Panc1 (cell line): ENCODE measurements at regions not wholly inside any gene's neighbourhood (a gene's known extent, or its start where the extent isn't known, plus 50 kb on each side); places are given as distances from the start of the nearest gene placed in this dataset.

Experiments used
- POLR2AphosphoS5 ChIP-seq: IDR thresholded peaks from 2 replicates; pipeline ENCODE4 v1.6.1; 2012; ENCODE audit warnings: mild to moderate bottlenecking, low read depth, low read length, moderate library complexity
- TCF7L2 ChIP-seq: IDR thresholded peaks from 2 replicates; pipeline ENCODE4 v1.6.1; 2011; ENCODE audit warnings: mild to moderate bottlenecking, low read depth, low read length, inconsistent platforms
- TF ChIP-seq, protein P1 (sequence below): fragments of 450-650 bp; IDR thresholded peaks from 2 replicates; pipeline ENCODE4 v1.5.1; 2017; ENCODE audit warnings: mild to moderate bottlenecking
- TF ChIP-seq, protein P2 (sequence below), 2 experiments: IDR thresholded peaks; 2 replicates each; pipeline ENCODE4 v1.6.1; 2011 to 2012; ENCODE audit warnings: low read depth in 2 of 2, control low read depth in 1 of 2, low read length in 1 of 2, mild to moderate bottlenecking in 1 of 2, moderate library complexity in 1 of 2; ENCODE audit not compliant: insufficient read depth in 1 of 2

- TF ChIP-seq, protein P1, sequence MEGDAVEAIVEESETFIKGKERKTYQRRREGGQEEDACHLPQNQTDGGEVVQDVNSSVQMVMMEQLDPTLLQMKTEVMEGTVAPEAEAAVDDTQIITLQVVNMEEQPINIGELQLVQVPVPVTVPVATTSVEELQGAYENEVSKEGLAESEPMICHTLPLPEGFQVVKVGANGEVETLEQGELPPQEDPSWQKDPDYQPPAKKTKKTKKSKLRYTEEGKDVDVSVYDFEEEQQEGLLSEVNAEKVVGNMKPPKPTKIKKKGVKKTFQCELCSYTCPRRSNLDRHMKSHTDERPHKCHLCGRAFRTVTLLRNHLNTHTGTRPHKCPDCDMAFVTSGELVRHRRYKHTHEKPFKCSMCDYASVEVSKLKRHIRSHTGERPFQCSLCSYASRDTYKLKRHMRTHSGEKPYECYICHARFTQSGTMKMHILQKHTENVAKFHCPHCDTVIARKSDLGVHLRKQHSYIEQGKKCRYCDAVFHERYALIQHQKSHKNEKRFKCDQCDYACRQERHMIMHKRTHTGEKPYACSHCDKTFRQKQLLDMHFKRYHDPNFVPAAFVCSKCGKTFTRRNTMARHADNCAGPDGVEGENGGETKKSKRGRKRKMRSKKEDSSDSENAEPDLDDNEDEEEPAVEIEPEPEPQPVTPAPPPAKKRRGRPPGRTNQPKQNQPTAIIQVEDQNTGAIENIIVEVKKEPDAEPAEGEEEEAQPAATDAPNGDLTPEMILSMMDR = no peak
- TF ChIP-seq POLR2AphosphoS5 (no peak), TCF7L2 (no peak)
- TF ChIP-seq, protein P2, sequence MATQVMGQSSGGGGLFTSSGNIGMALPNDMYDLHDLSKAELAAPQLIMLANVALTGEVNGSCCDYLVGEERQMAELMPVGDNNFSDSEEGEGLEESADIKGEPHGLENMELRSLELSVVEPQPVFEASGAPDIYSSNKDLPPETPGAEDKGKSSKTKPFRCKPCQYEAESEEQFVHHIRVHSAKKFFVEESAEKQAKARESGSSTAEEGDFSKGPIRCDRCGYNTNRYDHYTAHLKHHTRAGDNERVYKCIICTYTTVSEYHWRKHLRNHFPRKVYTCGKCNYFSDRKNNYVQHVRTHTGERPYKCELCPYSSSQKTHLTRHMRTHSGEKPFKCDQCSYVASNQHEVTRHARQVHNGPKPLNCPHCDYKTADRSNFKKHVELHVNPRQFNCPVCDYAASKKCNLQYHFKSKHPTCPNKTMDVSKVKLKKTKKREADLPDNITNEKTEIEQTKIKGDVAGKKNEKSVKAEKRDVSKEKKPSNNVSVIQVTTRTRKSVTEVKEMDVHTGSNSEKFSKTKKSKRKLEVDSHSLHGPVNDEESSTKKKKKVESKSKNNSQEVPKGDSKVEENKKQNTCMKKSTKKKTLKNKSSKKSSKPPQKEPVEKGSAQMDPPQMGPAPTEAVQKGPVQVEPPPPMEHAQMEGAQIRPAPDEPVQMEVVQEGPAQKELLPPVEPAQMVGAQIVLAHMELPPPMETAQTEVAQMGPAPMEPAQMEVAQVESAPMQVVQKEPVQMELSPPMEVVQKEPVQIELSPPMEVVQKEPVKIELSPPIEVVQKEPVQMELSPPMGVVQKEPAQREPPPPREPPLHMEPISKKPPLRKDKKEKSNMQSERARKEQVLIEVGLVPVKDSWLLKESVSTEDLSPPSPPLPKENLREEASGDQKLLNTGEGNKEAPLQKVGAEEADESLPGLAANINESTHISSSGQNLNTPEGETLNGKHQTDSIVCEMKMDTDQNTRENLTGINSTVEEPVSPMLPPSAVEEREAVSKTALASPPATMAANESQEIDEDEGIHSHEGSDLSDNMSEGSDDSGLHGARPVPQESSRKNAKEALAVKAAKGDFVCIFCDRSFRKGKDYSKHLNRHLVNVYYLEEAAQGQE (IDR thresholded peaks at IDR 0.05; ENCODE audit: insufficient read depth in 1 of 2, low read depth in 2 of 2, low read length in 1 of 2) = no peak
Measured at GRCh38 chr10:52438119-52438518, 124.0 kb downstream of the DKK1 start.
